ENCODE measurements at regions not wholly inside any gene's neighbourhood (a gene's known extent, or its start where the extent isn't known, plus 50 kb on each side); places are given as distances from the start of the nearest gene placed in this dataset.

GRCh38 chr2:152944099-152944498 is 225.7 kb downstream of the ARL6IP6 start:
- no peaks in the 10 kb centered on the region for H3K4me1 ChIP-seq
- no peak overlapping the region for H3K27ac ChIP-seq
- no peaks in the 10 kb centered on the region for H3K27me3 ChIP-seq
- no peak overlapping the region for H3K4me3 ChIP-seq
- H3K9me3 ChIP-seq, result no peaks in the 10 kb centered on the region
- DNase-seq (no peak), ATAC-seq (no peak)
- intact Hi-C loops (cut with DNase I; ENCODE audit: low total_unique reads) (no loop called here), in situ Hi-C loops (cut with MboI; ENCODE audit: low sequenced_read_pairs in 4 of 4) (no loop called here)
- H3K36me3 ChIP-seq, result no peaks in the 10 kb centered on the region
- TF ChIP-seq CTCF (IDR thresholded peaks at IDR 0.05 in 4 of 5, conservative IDR thresholded peaks at IDR 0.05 in 1 of 5) (no peak), POLR2A (IDR thresholded peaks at IDR 0.05) (no peak)

- no peaks in the 10 kb centered on the region for H3K27me3 ChIP-seq
- intact Hi-C loops (cut with DNase I; ENCODE audit: low total_unique reads), result no loop called here
- ATAC-seq, result no peak
These were observed 224.6 kb downstream of the ARL6IP6 start for GRCh38 chr2:152942940-152943440.

GRCh38 chr2:152930501-152930900 is 212.1 kb downstream of the ARL6IP6 start:
- ATAC-seq (no peak), DNase-seq (no peak)
- no peaks in the 10 kb centered on the region for H3K9me3 ChIP-seq
- in situ Hi-C loops (cut with MboI; ENCODE audit: low sequenced_read_pairs in 4 of 4), result no loop called here
- TF ChIP-seq CTCF (IDR thresholded peaks at IDR 0.05 in 4 of 5, conservative IDR thresholded peaks at IDR 0.05 in 1 of 5), result no peak
- no peak for TF ChIP-seq POLR2A (IDR thresholded peaks at IDR 0.05)
- H3K4me3 ChIP-seq, result no peak overlapping the region
- H3K27me3 ChIP-seq, result no peaks in the 10 kb centered on the region
- H3K27ac ChIP-seq, result no peak overlapping the region
- H3K36me3 ChIP-seq, result no peaks in the 10 kb centered on the region
- H3K4me1 ChIP-seq, result no peaks in the 10 kb centered on the region
- intact Hi-C loops (cut with DNase I; ENCODE audit: low total_unique reads), result no loop called here

More at GRCh38 chr2:152942940-152943440, 224.6 kb downstream of the ARL6IP6 start:
- Histone ChIP-seq H3K36me3 (no peaks in the 10 kb centered on the region), H3K4me1 (no peaks in the 10 kb centered on the region), H3K27ac (no peak overlapping the region), H3K4me3 (no peak overlapping the region), H3K9me3 (no peaks in the 10 kb centered on the region)
- DNase-seq, result no peak
- in situ Hi-C loops (cut with MboI; ENCODE audit: low sequenced_read_pairs in 4 of 4), result no loop called here
- TF ChIP-seq CTCF (IDR thresholded peaks at IDR 0.05 in 4 of 5, conservative IDR thresholded peaks at IDR 0.05 in 1 of 5) (no peak), POLR2A (IDR thresholded peaks at IDR 0.05) (no peak)

- Histone ChIP-seq H3K36me3 (no peaks in the 10 kb centered on the region), H3K27ac (no peak overlapping the region), H3K4me1 (no peaks in the 10 kb centered on the region), H3K9me3 (no peaks in the 10 kb centered on the region), H3K4me3 (no peak overlapping the region), H3K27me3 (no peaks in the 10 kb centered on the region)
- no peak for ATAC-seq
- in situ Hi-C loops (cut with MboI; ENCODE audit: low sequenced_read_pairs in 4 of 4), result no loop called here
- intact Hi-C loops (cut with DNase I; ENCODE audit: low total_unique reads), result no loop called here
- no peak for DNase-seq
- no peak for TF ChIP-seq CTCF (IDR thresholded peaks at IDR 0.05 in 4 of 5, conservative IDR thresholded peaks at IDR 0.05 in 1 of 5)
- TF ChIP-seq POLR2A (IDR thresholded peaks at IDR 0.05), result no peak
These were observed 211.2 kb downstream of the ARL6IP6 start for GRCh38 chr2:152929628-152930027.
